H9 (cell line): ENCODE measurements at regions not wholly inside any gene's neighbourhood (a gene's known extent, or its start where the extent isn't known, plus 50 kb on each side); places are given as distances from the start of the nearest gene placed in this dataset.

Source experiments
- DNase-seq: peaks from one replicate; pipeline ENCODE4 v3.0.0-alpha.2; 2017
- H2AFZ ChIP-seq: one replicate; pipeline ENCODE4 v1.6.1; 2013; ENCODE audit warnings: mild to moderate bottlenecking, low read length, control low read depth, moderate library complexity
- H2AK5ac ChIP-seq: 2 replicates; pipeline ENCODE4 v1.6.1; 2013; ENCODE audit warnings: low read length, control low read depth, mixed read lengths; ENCODE audit not compliant: insufficient read length
- H2BK120ac ChIP-seq: one replicate; pipeline ENCODE4 v1.6.1; 2013; ENCODE audit warnings: low read depth, mild to moderate bottlenecking, low read length, control low read depth, inconsistent platforms; ENCODE audit not compliant: poor library complexity, severe bottlenecking
- H2BK12ac ChIP-seq: 2 replicates; pipeline ENCODE4 v1.6.1; 2013; ENCODE audit warnings: low read length, control low read depth, mixed read lengths, low read depth; ENCODE audit not compliant: insufficient read length
- H2BK15ac ChIP-seq: 2 replicates; pipeline ENCODE4 v1.6.1; 2013; ENCODE audit warnings: low read depth, low read length, control low read depth
- H2BK20ac ChIP-seq: one replicate; pipeline ENCODE4 v1.6.1; 2013; ENCODE audit warnings: low read depth, mild to moderate bottlenecking, low read length, control low read depth, inconsistent platforms; ENCODE audit not compliant: poor library complexity, severe bottlenecking
- H2BK5ac ChIP-seq: 2 replicates; pipeline ENCODE4 v1.6.1; 2013; ENCODE audit warnings: low read length, control low read depth, mixed read lengths; ENCODE audit not compliant: insufficient read length
- H3K14ac ChIP-seq: 2 replicates; pipeline ENCODE4 v1.6.1; 2013; ENCODE audit warnings: low read length, control low read depth; ENCODE audit not compliant: insufficient read depth
- H3K18ac ChIP-seq: 2 replicates; pipeline ENCODE4 v1.6.1; 2013; ENCODE audit warnings: low read depth, mild to moderate bottlenecking, mixed read lengths, low read length, control low read depth; ENCODE audit not compliant: insufficient read length
- H3K23ac ChIP-seq: 2 replicates; pipeline ENCODE4 v1.6.1; 2013; ENCODE audit warnings: low read length, control low read depth, mixed read lengths, low read depth; ENCODE audit not compliant: insufficient read length
- H3K23me2 ChIP-seq: 2 replicates; pipeline ENCODE4 v1.6.1; 2013; ENCODE audit warnings: low read depth, mild to moderate bottlenecking, mixed read lengths, low read length, control low read depth; ENCODE audit not compliant: insufficient read length, poor library complexity, severe bottlenecking
- H3K27ac ChIP-seq: 2 replicates; pipeline ENCODE4 v1.5.1; 2013; ENCODE audit warnings: low read length, control low read depth, mixed read lengths, low read depth; ENCODE audit not compliant: insufficient read length
- H3K27me3 ChIP-seq: 2 replicates; pipeline ENCODE4 v1.6.1; 2013; ENCODE audit warnings: low read length, control low read depth, inconsistent platforms; ENCODE audit not compliant: insufficient read depth
- H3K4ac ChIP-seq: 2 replicates; pipeline ENCODE4 v1.6.1; 2013; ENCODE audit warnings: low read depth, mild to moderate bottlenecking, control low read depth, inconsistent platforms, low read length, moderate library complexity
- H3K4me1 ChIP-seq: 2 replicates; pipeline ENCODE4 v1.6.1; 2013; ENCODE audit warnings: low read length, control low read depth, inconsistent platforms; ENCODE audit not compliant: insufficient read depth
- H3K4me2 ChIP-seq: 2 replicates; pipeline ENCODE4 v1.6.1; 2013; ENCODE audit warnings: low read length, control low read depth, mixed read lengths; ENCODE audit not compliant: insufficient read length, insufficient read depth
- H3K56ac ChIP-seq: 2 replicates; pipeline ENCODE4 v1.6.1; 2013; ENCODE audit warnings: low read depth, mild to moderate bottlenecking, mixed read lengths, low read length, control low read depth; ENCODE audit not compliant: insufficient read length
- H3K79me1 ChIP-seq: 2 replicates; pipeline ENCODE4 v1.6.1; 2013; ENCODE audit warnings: low read depth, mild to moderate bottlenecking, moderate library complexity, low read length, control low read depth, inconsistent platforms; ENCODE audit not compliant: insufficient read depth, poor library complexity, severe bottlenecking
- H3K79me2 ChIP-seq: 2 replicates; pipeline ENCODE4 v1.6.1; 2013; ENCODE audit warnings: low read length, control low read depth, inconsistent platforms; ENCODE audit not compliant: insufficient read depth
- H3K9ac ChIP-seq: 2 replicates; pipeline ENCODE4 v1.6.1; 2013; ENCODE audit warnings: low read length, control low read depth, mixed read lengths; ENCODE audit not compliant: insufficient read length; ENCODE audit errors: extremely low read depth
- H3K9me3 ChIP-seq: one replicate; pipeline ENCODE4 v1.6.1; 2013; ENCODE audit warnings: low read depth, low read length, inconsistent platforms; ENCODE audit not compliant: control insufficient read depth
- H3T11ph ChIP-seq: one replicate; pipeline ENCODE4 v1.6.1; 2013; ENCODE audit warnings: mild to moderate bottlenecking, low read length, control low read depth, inconsistent platforms
- H4K20me1 ChIP-seq: one replicate; pipeline ENCODE4 v1.6.1; 2013; ENCODE audit not compliant: control insufficient read depth, insufficient read length, insufficient read depth
- H4K5ac ChIP-seq: 2 replicates; pipeline ENCODE4 v1.6.1; 2013; ENCODE audit warnings: low read depth, mild to moderate bottlenecking, mixed read lengths, low read length, control low read depth; ENCODE audit not compliant: insufficient read length
- H4K8ac ChIP-seq: replicated peaks from 2 replicates; pipeline ENCODE4 v1.6.1; 2013; ENCODE audit warnings: low read length, control low read depth, mixed read lengths, low read depth; ENCODE audit not compliant: insufficient read length
- H4K91ac ChIP-seq: 2 replicates; pipeline ENCODE4 v1.6.1; 2013; ENCODE audit warnings: low read depth, mild to moderate bottlenecking, moderate library complexity, mixed read lengths, low read length, control low read depth; ENCODE audit not compliant: insufficient read length
- H3K27ac Mint-ChIP-seq, 3 experiments: 2 replicates in 2 of 3; 3 replicates in 1 of 3; pipeline ENCODE4 v1.8.0; 2020 to 2021; ENCODE audit warnings: mixed read lengths in 3 of 3, mild to moderate bottlenecking in 1 of 3, moderate library complexity in 1 of 3
- H3K27me3 Mint-ChIP-seq: 2 replicates; pipeline ENCODE4 v1.8.0; 2021; ENCODE audit warnings: low read depth, mild to moderate bottlenecking, moderate library complexity, mixed read lengths
- H3K36me3 Mint-ChIP-seq, 3 experiments: 2 replicates in 2 of 3; 3 replicates in 1 of 3; pipeline ENCODE4 v1.8.0; 2020 to 2021; ENCODE audit warnings: low read depth in 3 of 3, mixed read lengths in 3 of 3; ENCODE audit not compliant: insufficient read depth in 1 of 3
- H3K4me1 Mint-ChIP-seq, 2 experiments: 2 replicates each; pipeline ENCODE4 v1.8.0; 2020; ENCODE audit warnings: mixed read lengths in 2 of 2
- H3K4me3 Mint-ChIP-seq, 2 experiments: 2 replicates in 1 of 2; 3 replicates in 1 of 2; pipeline ENCODE4 v1.8.0; 2020 to 2021; ENCODE audit warnings: mild to moderate bottlenecking in 2 of 2, mixed read lengths in 2 of 2, moderate library complexity in 1 of 2
- H3K9me3 Mint-ChIP-seq, 2 experiments: 2 replicates in 1 of 2; 3 replicates in 1 of 2; pipeline ENCODE4 v1.8.0; 2020; ENCODE audit warnings: mild to moderate bottlenecking in 2 of 2, mixed read lengths in 2 of 2, moderate library complexity in 1 of 2
- CTCF ChIP-seq: fragments of 200-600 bp; sonication (generic); conservative IDR thresholded peaks from 3 replicates; pipeline ENCODE4 v1.8.0; 2021; ENCODE audit warnings: antibody characterized with exemption, mild to moderate bottlenecking
- WGBS: extraction: QIAGEN DNeasy Blood & Tissue Kit; methylation state at CpG from one replicate; pipeline ENCODE4 v1.1.7; 2013; ENCODE audit warnings: missing lambda C conversion rate, low lambda C conversion rate, mixed read lengths; ENCODE audit not compliant: insufficient read length; ENCODE audit errors: extremely low coverage; 5-methylcytosine and 5-hydroxymethylcytosine counted together

DNA sequence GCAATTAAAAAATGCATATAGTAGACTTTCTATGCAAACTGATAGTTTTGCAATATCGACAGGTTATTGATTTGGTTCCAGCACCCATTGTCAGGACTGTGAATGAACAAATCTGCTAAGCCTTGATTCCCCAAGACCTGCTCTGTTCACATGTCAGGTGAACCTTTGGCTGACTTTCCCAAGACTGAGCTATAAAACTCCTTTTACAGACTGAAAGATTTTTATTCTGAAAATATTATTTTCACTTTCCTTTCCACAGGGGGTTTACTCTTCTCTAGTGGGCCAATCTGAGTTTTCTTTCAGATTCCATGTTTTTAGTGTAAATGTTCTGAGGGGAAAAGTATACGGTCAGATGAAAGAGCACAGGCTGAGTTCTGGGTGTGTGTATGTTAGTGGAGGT lies 199.2 kb upstream of the BMPER start:
- Histone ChIP-seq H3K27ac (no peak overlapping the region), H3K9ac (no peak overlapping the region), H4K8ac (no peak overlapping the region), H3K18ac (no peak overlapping the region), H3K9me3 (peaks cover 3% of the 10 kb centered on the region), H3K27me3 (peaks cover 6% of the 10 kb centered on the region; the same call in 1 of the 2 replicates), H3T11ph (no peak overlapping the region), H3K56ac (no peak overlapping the region), H2BK12ac (no peak overlapping the region), H4K91ac (no peak overlapping the region), H3K23ac (no peak overlapping the region), H3K14ac (no peak overlapping the region), H2AFZ (no peak overlapping the region), H3K23me2 (no peaks in the 10 kb centered on the region), H3K4me2 (no peak overlapping the region), H2BK5ac (no peak overlapping the region), H2BK20ac (no peak overlapping the region), H3K4ac (no peak overlapping the region), H4K5ac (no peak overlapping the region), H3K79me2 (no peaks in the 10 kb centered on the region), H2BK120ac (no peak overlapping the region), H3K79me1 (no peaks in the 10 kb centered on the region), H2AK5ac (no peak overlapping the region), H2BK15ac (no peak overlapping the region), H3K4me1 (peaks cover 12% of the 10 kb centered on the region), H4K20me1 (no peaks in the 10 kb centered on the region)
- peaks cover 71% of the 10 kb centered on the region for H3K27me3 Mint-ChIP-seq
- DNase-seq, result no peak
- peaks cover 40 to 49% of the 10 kb centered on the region in 2 experiments for H3K4me1 Mint-ChIP-seq
- no peak for TF ChIP-seq CTCF
- H3K9me3 Mint-ChIP-seq, result peaks cover 13 to 14% of the 10 kb centered on the region in 2 experiments
- H3K36me3 Mint-ChIP-seq, result peaks cover 9 to 16% (median 13%) of the 10 kb centered on the region in 3 experiments
- no peak overlapping the region for H3K4me3 Mint-ChIP-seq
- WGBS, result no CpG with 5 or more reads among the region's 2 CpGs
- H3K27ac Mint-ChIP-seq, result no peak overlapping the region; a peak in 1 of 7 replicates
